HUES48 (cell line): ENCODE measurements at regions not wholly inside any gene's neighbourhood (a gene's known extent, or its start where the extent isn't known, plus 50 kb on each side); places are given as distances from the start of the nearest gene placed in this dataset.

Experiments used
- H3K27ac ChIP-seq: one replicate; pipeline ENCODE4 v1.7.0; 2013; ENCODE audit warnings: low read depth, low read length, inconsistent platforms
- H3K27me3 ChIP-seq: 2 replicates; pipeline ENCODE4 v1.6.1; 2013; ENCODE audit warnings: mild to moderate bottlenecking, low read length; ENCODE audit not compliant: control insufficient read depth, insufficient read depth
- H3K36me3 ChIP-seq: 2 replicates; pipeline ENCODE4 v1.6.1; 2013; ENCODE audit warnings: low read length; ENCODE audit not compliant: control insufficient read depth, insufficient read depth
- H3K4me1 ChIP-seq: 2 replicates; pipeline ENCODE4 v1.6.1; 2013; ENCODE audit warnings: mild to moderate bottlenecking, low read length; ENCODE audit not compliant: control insufficient read depth, insufficient read depth
- H3K4me3 ChIP-seq: 2 replicates; pipeline ENCODE4 v1.5.1; 2013; ENCODE audit warnings: mild to moderate bottlenecking, low read depth, low read length
- H3K9ac ChIP-seq: 2 replicates; pipeline ENCODE4 v1.6.1; 2013; ENCODE audit warnings: mild to moderate bottlenecking, low read depth, low read length, moderate library complexity
- H3K9me3 ChIP-seq: 2 replicates; pipeline ENCODE4 v1.6.1; 2013; ENCODE audit warnings: low read length; ENCODE audit not compliant: control insufficient read depth, insufficient read depth

- no peaks in the 10 kb centered on the region for H3K27me3 ChIP-seq
- H3K36me3 ChIP-seq: no peaks in the 10 kb centered on the region
- no peaks in the 10 kb centered on the region for H3K9me3 ChIP-seq
- H3K4me1 ChIP-seq: peaks cover 10% of the 10 kb centered on the region
- no peak overlapping the region for H3K9ac ChIP-seq
- no peak overlapping the region for H3K27ac ChIP-seq
- no peak overlapping the region for H3K4me3 ChIP-seq
These were observed 1145.8 kb downstream of the GALC start for GRCh38 chr14:86847140-86847539.

GRCh38 chr14:86838363-86838762 lies 1154.6 kb downstream of the GALC start:
- Histone ChIP-seq H3K4me1 (peaks cover 2% of the 10 kb centered on the region; the same call in 1 of the 2 replicates), H3K27ac (no peak overlapping the region), H3K9me3 (no peaks in the 10 kb centered on the region), H3K36me3 (no peaks in the 10 kb centered on the region), H3K27me3 (no peaks in the 10 kb centered on the region), H3K4me3 (no peak overlapping the region), H3K9ac (no peak overlapping the region)

GRCh38 chr14:86826661-86827060 lies 1166.3 kb downstream of the GALC start:
- Histone ChIP-seq H3K4me1 (no peaks in the 10 kb centered on the region), H3K27ac (no peak overlapping the region), H3K9ac (no peak overlapping the region), H3K36me3 (no peaks in the 10 kb centered on the region), H3K4me3 (no peak overlapping the region), H3K9me3 (no peaks in the 10 kb centered on the region), H3K27me3 (no peaks in the 10 kb centered on the region)

- no peaks in the 10 kb centered on the region for H3K27me3 ChIP-seq
- H3K36me3 ChIP-seq: no peaks in the 10 kb centered on the region
- H3K27ac ChIP-seq: no peak overlapping the region
- no peak overlapping the region for H3K9ac ChIP-seq
- H3K4me3 ChIP-seq: no peak overlapping the region
- H3K4me1 ChIP-seq: no peaks in the 10 kb centered on the region
- no peaks in the 10 kb centered on the region for H3K9me3 ChIP-seq
These were observed 1168.8 kb downstream of the GALC start for GRCh38 chr14:86824167-86824566.

- Histone ChIP-seq H3K27ac (no peak overlapping the region), H3K9me3 (no peaks in the 10 kb centered on the region), H3K27me3 (no peaks in the 10 kb centered on the region), H3K9ac (no peak overlapping the region), H3K4me3 (no peak overlapping the region), H3K4me1 (no peaks in the 10 kb centered on the region), H3K36me3 (no peaks in the 10 kb centered on the region)
These were observed 1169.4 kb downstream of the GALC start for GRCh38 chr14:86823581-86823980.

GRCh38 chr14:86815341-86815740 lies 1177.6 kb downstream of the GALC start:
- no peak overlapping the region for H3K9ac ChIP-seq
- no peaks in the 10 kb centered on the region for H3K27me3 ChIP-seq
- H3K4me1 ChIP-seq: no peaks in the 10 kb centered on the region
- H3K9me3 ChIP-seq: no peaks in the 10 kb centered on the region
- no peaks in the 10 kb centered on the region for H3K36me3 ChIP-seq
- no peak overlapping the region for H3K27ac ChIP-seq
- no peak overlapping the region for H3K4me3 ChIP-seq

GRCh38 chr14:86802726-86803125 lies 1190.3 kb downstream of the GALC start:
- Histone ChIP-seq H3K27me3 (no peaks in the 10 kb centered on the region), H3K9ac (no peak overlapping the region), H3K36me3 (no peaks in the 10 kb centered on the region), H3K4me1 (no peaks in the 10 kb centered on the region), H3K9me3 (no peaks in the 10 kb centered on the region), H3K27ac (no peak overlapping the region), H3K4me3 (no peak overlapping the region)

- H3K27me3 ChIP-seq: no peaks in the 10 kb centered on the region
- no peaks in the 10 kb centered on the region for H3K9me3 ChIP-seq
- H3K27ac ChIP-seq: no peak overlapping the region
- H3K4me3 ChIP-seq: no peak overlapping the region
- H3K4me1 ChIP-seq: no peaks in the 10 kb centered on the region
- H3K36me3 ChIP-seq: no peaks in the 10 kb centered on the region
- no peak overlapping the region for H3K9ac ChIP-seq
These were observed 1193.7 kb downstream of the GALC start for GRCh38 chr14:86799244-86799647.

- H3K4me3 ChIP-seq: no peak overlapping the region
- H3K4me1 ChIP-seq: no peaks in the 10 kb centered on the region
- H3K36me3 ChIP-seq: no peaks in the 10 kb centered on the region
- H3K9me3 ChIP-seq: no peaks in the 10 kb centered on the region
- no peaks in the 10 kb centered on the region for H3K27me3 ChIP-seq
- no peak overlapping the region for H3K9ac ChIP-seq
- no peak overlapping the region for H3K27ac ChIP-seq
These were observed 1194.7 kb downstream of the GALC start for GRCh38 chr14:86798330-86798729.

GRCh38 chr14:86797075-86797351 lies 1196.0 kb downstream of the GALC start:
- Histone ChIP-seq H3K27me3 (no peaks in the 10 kb centered on the region), H3K9me3 (peaks cover 3% of the 10 kb centered on the region; the same call in 1 of the 2 replicates), H3K4me3 (no peak overlapping the region), H3K4me1 (no peaks in the 10 kb centered on the region), H3K9ac (no peak overlapping the region), H3K27ac (no peak overlapping the region), H3K36me3 (no peaks in the 10 kb centered on the region)

GRCh38 chr14:86796221-86797074 lies 1196.5 kb downstream of the GALC start:
- Histone ChIP-seq H3K27me3 (no peaks in the 10 kb centered on the region), H3K4me1 (no peaks in the 10 kb centered on the region), H3K9ac (no peak overlapping the region), H3K36me3 (no peaks in the 10 kb centered on the region), H3K4me3 (no peak overlapping the region), H3K27ac (no peak overlapping the region), H3K9me3 (peaks cover 8% of the 10 kb centered on the region; the same call in 1 of the 2 replicates)
